ENCODE measurements at regions not wholly inside any gene's neighbourhood (a gene's known extent, or its start where the extent isn't known, plus 50 kb on each side); places are given as distances from the start of the nearest gene placed in this dataset.

GRCh38 chr12:91940826-91941570 lies 204.6 kb downstream of the BTG1 start:
- no peak overlapping the region for H3K27ac ChIP-seq
- no peaks in the 10 kb centered on the region for H3K36me3 ChIP-seq
- intact Hi-C loops (cut with DNase I; ENCODE audit: low total_unique reads) = no loop called here
- 69 to 83% (median 78%) methylated on average over 1 of the region's 1 CpG for WGBS, 5 donors
- no peaks in the 10 kb centered on the region for H3K27me3 ChIP-seq (replicated peaks in 1 of 7)
- no peak for DNase-seq
- H3K9me3 ChIP-seq = peaks cover 0 to 4% (median 0%) of the 10 kb centered on the region in 8 donors
- H3K4me1 ChIP-seq = no peaks in the 10 kb centered on the region
- no peak for TF ChIP-seq POLR2A (IDR thresholded peaks at IDR 0.05)
- TF ChIP-seq POLR2AphosphoS5 (IDR thresholded peaks at IDR 0.05) = no peak
- TF ChIP-seq CTCF (IDR thresholded peaks at IDR 0.05 in 8 of 11, conservative IDR thresholded peaks at IDR 0.05 in 3 of 11) = no peak
- no peak overlapping the region for H3K4me3 ChIP-seq

DNA sequence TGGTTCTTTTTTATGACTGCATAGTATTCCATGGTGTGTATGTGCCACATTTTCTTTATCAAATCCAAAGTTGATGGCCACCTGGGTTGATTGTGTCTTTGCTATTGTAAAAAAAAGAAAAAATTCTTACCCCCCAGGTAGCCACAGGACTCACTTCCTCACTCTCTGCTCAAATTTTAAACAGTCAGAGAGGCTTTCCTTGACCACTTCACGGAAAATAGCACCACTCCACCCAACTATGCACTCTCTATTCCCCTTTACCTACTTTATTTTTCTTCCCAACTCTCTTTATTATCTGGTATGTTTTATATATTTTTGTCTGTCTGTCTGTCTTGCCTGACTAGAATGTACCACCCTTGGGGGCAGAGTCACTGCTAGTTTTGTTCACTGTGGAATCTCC lies 205.3 kb downstream of the BTG1 start:
- 78 to 97% (median 90%) methylated on average over 1 of the region's 1 CpG for WGBS, 5 donors
- H3K4me1 ChIP-seq = peaks cover 0 to 3% (median 0%) of the 10 kb centered on the region in 6 donors

DNA sequence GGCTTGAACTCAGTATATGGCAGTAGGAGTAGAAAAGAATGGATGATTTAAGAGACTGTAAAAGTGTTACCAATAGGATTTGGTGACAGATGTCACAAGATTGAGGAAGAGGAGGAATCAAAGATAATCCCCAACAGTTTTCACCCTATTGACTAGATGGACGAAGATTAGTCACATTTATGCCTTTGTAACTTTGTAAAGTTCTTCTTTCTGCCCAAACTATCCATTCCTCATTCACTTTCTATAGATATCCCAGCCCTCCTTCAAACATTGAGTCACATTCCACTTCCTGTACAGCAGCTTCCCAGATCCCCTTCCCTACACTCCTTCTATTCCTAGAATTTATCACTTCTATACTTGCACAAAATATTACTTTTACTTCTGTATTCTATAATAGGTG lies 207.9 kb downstream of the BTG1 start:
- H3K4me1 ChIP-seq = peaks cover 0 to 4% (median 0%) of the 10 kb centered on the region in 6 donors
- H3K27ac ChIP-seq = no peak overlapping the region
- H3K4me3 ChIP-seq = no peak overlapping the region
- 83 to 100% (median 89%) methylated on average over 1 of the region's 1 CpG for WGBS, 5 donors
- DNase-seq = no peak
- H3K27me3 ChIP-seq (replicated peaks in 1 of 7) = no peaks in the 10 kb centered on the region
- intact Hi-C loops (cut with DNase I; ENCODE audit: low total_unique reads) = no loop called here
- H3K36me3 ChIP-seq = no peaks in the 10 kb centered on the region
- TF ChIP-seq CTCF (IDR thresholded peaks at IDR 0.05 in 8 of 11, conservative IDR thresholded peaks at IDR 0.05 in 3 of 11) (no peak), POLR2A (IDR thresholded peaks at IDR 0.05) (no peak), POLR2AphosphoS5 (IDR thresholded peaks at IDR 0.05) (no peak)
- peaks cover 0 to 4% (median 0%) of the 10 kb centered on the region in 8 donors for H3K9me3 ChIP-seq

More for the DNA sequence above, 205.3 kb downstream of the BTG1 start:
- Histone ChIP-seq H3K27ac (no peak overlapping the region), H3K9me3 (peaks cover 0 to 4% (median 0%) of the 10 kb centered on the region in 8 donors), H3K36me3 (no peaks in the 10 kb centered on the region), H3K4me3 (no peak overlapping the region), H3K27me3 (replicated peaks in 1 of 7) (no peaks in the 10 kb centered on the region)
- no peak for TF ChIP-seq POLR2A (IDR thresholded peaks at IDR 0.05)
- no peak for TF ChIP-seq POLR2AphosphoS5 (IDR thresholded peaks at IDR 0.05)
- TF ChIP-seq CTCF (IDR thresholded peaks at IDR 0.05 in 8 of 11, conservative IDR thresholded peaks at IDR 0.05 in 3 of 11) = no peak
- intact Hi-C loops (cut with DNase I; ENCODE audit: low total_unique reads) = no loop called here
- DNase-seq = no peak

DNA sequence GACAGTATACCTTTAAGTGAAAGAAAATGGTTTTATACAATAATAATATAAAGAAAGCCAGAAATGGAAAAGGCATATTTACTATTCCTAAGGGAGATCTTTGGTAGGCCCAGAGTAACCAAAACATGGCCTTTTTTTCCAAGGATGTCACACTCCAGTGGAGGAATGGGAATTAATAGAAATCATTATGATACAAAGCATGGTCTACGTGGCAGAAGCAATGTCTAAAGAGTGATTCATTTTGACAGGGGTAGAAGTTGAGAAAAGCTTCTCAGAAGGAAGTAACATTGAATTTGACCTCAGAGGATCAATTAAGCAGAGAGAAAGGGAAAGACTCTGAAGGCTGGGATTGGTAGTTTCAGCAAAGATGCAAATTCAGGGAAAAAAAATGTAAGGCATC lies 208.6 kb downstream of the BTG1 start:
- no peaks in the 10 kb centered on the region for H3K36me3 ChIP-seq
- H3K27me3 ChIP-seq (replicated peaks in 1 of 7) = no peaks in the 10 kb centered on the region
- intact Hi-C loops (cut with DNase I; ENCODE audit: low total_unique reads) = no loop called here
- peaks cover 0 to 4% (median 0%) of the 10 kb centered on the region in 8 donors for H3K9me3 ChIP-seq
- no peak overlapping the region for H3K4me3 ChIP-seq
- H3K27ac ChIP-seq = no peak overlapping the region
- peaks cover 0 to 4% (median 0%) of the 10 kb centered on the region in 6 donors for H3K4me1 ChIP-seq
- no peak for DNase-seq
- TF ChIP-seq POLR2AphosphoS5 (IDR thresholded peaks at IDR 0.05) (no peak), POLR2A (IDR thresholded peaks at IDR 0.05) (no peak), CTCF (IDR thresholded peaks at IDR 0.05 in 8 of 11, conservative IDR thresholded peaks at IDR 0.05 in 3 of 11) (no peak)
- 78 to 93% (median 89%) methylated on average over 1 of the region's 1 CpG for WGBS, 5 donors
